Glomerular visceral epithelial cell (primary cell): ENCODE measurements at regions not wholly inside any gene's neighbourhood (a gene's known extent, or its start where the extent isn't known, plus 50 kb on each side); places are given as distances from the start of the nearest gene placed in this dataset.
A peak's percentile ranks its signal among the peaks of the same experiment; 100 is the strongest.

Experiments
- DNase-seq: peaks from one replicate; pipeline ENCODE4 v3.0.0-alpha.2; 2016; ENCODE audit errors: extremely low spot score

GRCh38 chr2:145598434-145598833, 1078.5 kb upstream of the ZEB2 start:
- no peak for DNase-seq

DNA sequence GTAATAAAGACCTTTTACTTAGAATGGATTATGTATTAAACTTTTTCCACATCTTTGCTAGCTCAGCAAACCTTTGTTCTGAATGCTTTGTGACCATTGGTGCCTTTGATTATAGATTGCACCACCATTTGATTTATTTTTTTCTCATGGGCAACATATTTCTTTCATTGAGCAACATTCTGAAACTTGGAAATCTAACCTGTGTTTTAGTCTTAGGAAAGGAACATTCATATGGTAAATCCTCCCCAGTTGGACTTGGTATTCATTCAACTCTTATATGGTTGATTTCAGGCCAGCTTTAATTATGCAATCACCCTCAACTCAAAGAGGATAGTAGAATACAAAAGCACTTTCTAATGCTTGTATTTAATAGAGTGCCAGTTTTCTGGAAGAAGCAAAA, 1077.9 kb upstream of the ZEB2 start:
- DNase-seq = no peak

DNA sequence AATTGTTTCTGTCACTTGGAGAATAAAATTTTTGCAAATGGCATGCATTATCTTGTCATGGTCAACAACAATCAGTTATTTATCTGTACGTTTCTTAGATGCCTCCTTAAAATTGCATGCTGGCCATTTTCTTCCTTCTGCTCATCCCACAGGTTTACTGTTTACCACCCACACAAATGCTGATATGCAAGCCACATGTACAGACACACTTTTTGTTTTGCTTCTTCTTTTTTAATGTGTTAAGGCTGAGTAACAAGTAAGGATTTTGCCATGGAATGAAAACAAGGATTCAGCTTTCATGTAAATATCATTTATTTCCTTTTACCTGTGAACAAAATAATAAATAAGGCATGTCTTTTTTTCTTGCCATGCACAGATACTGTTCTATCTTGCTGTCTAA, 1077.1 kb upstream of the ZEB2 start:
- no peak for DNase-seq

- no peak for DNase-seq
Observed at GRCh38 chr2:145596416-145596815, 1076.5 kb upstream of the ZEB2 start.

GRCh38 chr2:145595296-145595695, 1075.4 kb upstream of the ZEB2 start:
- peak; percentile 9 for DNase-seq

DNA sequence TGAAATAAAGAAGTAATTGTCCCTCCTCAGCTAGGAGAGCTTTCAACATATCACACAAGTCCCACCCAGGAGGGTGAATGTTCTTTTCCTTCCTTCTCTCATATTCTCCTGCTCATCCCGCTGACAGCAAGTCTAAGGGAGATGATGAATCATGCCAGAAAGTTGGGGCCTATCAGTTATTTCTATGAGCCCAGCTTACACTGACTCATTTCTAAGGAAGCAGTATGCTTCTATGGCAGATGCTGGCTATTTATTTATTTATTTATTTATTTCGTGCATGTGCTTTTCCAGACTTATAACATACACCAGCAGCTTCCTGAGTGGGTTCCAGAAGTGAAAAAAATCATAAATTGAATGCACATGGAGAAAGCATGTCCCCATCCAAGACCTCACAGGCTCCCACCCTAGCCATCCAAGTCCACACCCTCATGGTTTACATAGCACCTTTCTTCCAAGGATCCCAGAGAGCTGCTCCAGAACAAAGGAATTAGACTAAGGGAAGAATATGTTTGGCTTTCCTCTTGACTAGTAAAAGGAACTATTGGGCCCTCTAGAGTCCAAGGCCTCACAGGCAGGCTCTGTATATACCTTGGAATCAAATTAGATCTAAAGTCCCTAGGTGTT, 1074.2 kb upstream of the ZEB2 start:
- DNase-seq = peak; percentile 78

DNA sequence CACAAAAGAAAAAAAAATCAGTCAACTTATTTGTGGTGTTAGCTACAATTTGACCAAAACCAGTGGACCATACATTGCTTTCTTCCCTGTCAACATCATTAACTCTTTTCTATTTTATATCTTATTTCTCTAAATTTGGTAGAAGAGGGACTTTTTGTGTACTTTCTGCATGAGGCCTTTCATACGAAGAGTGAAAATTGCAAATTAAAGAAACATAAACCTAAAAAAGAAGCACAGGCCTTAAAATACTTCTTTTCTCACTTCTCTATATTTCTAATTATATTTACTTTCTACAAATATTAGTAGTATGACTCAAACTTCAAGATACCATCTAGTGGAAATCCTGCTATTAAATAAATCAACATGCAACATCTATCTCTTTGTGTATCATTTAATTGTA, 1073.4 kb upstream of the ZEB2 start:
- no peak for DNase-seq

- DNase-seq = no peak
Observed at GRCh38 chr2:145592361-145592760, 1072.4 kb upstream of the ZEB2 start.

DNA sequence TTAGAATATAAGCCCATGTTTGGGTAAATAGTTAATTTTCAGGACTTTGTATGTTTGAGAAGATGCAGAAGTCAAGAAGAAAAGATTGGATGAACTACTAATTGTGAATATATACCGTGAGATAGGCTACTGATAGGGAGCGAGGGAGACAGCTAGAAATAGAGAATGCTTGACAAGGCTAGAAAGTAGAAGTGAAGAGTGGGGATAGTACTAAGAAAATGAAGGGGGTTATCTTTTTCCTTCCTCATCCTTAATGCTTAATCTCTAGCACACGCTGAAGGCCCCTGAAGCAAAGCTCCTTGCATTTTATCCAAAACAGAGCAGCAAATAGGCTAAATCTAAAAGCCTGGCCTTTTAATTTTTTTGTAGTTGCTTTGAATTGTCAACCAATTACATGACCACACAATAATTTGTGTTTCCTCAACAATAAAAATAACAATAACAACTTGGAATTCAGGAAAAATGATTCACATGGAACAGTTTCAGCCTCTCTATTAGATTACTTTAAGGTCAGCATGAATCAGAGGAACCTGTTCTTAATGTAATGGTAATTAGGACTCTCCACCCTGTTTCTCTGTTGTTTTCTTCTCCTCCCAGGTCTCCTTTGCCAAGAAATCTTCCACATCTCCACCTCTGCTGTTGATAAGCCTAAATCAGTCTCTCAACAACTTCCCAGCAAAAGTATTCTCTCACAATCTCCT, 1071.3 kb upstream of the ZEB2 start:
- no peak for DNase-seq

- DNase-seq = no peak
Observed at GRCh38 chr2:145587922-145588321, 1068.0 kb upstream of the ZEB2 start.

DNA sequence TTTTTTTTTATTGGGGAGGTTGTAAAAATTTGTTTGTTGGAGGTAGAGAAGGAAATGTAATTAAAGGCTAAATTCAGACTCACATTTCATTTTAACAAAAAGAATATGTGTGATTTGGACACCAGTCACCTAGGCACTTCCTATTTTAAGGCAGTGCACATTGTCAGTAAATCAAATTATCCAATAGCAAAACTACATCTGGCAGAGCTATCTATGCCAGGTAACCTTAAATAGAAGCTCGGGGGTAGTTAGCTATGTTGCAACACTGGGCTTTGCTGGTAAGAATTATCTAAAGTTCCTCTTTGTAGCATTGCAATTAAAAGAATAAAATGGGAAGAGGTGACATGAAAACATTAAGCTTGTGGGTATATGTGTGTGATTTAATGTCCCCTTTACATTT, 1064.4 kb upstream of the ZEB2 start:
- no peak for DNase-seq

- no peak for DNase-seq
Observed at GRCh38 chr2:145573608-145574007, 1053.7 kb upstream of the ZEB2 start.

- no peak for DNase-seq
Observed at GRCh38 chr2:145572238-145572637, 1052.3 kb upstream of the ZEB2 start.

GRCh38 chr2:145569108-145569507, 1049.2 kb upstream of the ZEB2 start:
- DNase-seq = no peak

DNA sequence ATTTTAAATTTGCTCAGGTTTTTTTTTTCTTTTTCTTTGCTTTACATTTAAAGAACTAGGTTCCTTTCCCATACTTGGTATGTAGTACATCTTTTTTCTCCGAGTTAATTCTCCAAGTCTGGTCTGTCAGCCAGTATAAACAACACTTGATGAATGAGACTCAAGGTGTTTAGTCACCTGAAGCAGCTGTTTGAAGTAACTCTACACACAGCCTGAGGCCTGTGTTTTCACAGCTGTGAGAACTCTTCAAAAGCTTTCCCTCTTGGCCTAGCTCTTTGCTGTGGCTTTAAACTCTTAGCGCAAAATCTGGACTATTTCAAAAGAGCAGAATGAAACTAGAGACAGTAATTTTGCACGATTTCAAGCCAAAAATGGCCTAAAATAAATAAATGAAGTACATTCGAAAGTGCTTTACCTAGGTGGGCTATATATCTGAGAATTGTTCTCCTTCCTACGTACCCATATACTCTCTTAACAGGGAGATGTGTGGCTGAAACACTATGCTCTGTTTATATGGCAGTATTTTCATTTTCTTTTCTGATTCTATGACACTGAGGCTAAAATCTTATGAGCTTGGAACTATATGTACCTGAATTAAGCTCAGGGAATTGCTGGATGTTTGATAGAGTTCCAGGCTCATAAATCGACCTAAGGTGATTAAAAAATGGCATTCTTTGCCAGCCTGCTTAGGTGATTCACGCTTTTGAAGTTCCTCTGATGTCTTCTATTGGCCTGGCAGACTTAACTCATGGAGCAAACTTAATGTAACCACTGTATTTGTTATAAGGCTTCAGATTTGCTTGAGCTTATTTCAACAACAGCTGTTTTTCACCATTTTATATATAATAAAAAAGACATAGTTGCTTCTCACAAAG, 1044.1 kb upstream of the ZEB2 start:
- no peak for DNase-seq

GRCh38 chr2:145561152-145561551, 1041.2 kb upstream of the ZEB2 start:
- DNase-seq = no peak

DNA sequence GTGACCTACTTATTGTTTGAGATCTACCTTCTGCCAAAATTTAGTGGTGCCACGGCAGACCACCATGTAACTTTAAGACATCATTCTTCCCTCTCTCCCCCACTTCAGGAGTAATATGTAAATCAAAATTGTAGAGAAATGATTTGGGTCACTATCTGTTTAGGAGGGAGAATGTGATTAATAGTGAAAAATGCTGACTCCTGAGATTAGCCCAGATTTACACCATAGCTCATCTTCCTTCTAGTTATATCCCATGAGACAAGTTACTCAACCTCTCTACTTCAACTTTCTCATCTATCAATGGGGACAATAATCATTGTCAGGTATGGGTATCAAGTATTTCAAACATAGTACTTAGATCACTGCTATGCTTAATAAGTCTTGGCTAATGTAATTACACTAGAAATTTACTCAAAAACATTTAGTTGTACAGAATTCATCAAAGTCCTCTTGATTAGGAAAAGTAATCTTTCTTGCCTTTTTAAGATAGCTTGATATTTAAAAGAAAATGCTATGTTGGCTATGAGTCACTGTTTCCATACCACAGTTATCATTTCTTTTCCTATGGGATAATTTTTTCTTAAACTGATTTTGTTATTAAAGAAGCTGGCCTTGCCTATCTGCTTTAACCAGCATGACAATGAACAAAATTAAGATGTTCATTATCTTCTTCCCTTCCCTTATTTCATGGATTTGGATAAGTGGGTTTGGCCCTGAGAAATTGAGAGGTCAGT, 1038.9 kb upstream of the ZEB2 start:
- no peak for DNase-seq

DNA sequence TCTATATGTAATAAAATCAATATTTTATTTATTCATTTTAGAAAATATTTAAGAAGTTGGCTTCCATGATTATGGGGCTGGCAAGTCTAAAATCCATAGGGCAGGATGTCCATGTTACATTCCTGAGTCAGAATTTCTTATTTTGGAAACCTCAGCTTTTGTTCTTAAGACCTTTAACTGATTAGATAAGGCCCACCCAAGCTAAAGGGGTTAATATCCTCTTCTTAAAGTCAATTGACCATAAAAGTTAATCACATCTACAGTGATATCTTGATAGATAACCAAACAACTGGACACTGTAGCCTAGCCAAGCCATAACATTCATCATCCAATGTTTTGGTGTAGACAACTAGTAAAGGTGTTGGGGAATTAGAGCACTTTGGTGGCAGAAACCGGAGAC, 1035.4 kb upstream of the ZEB2 start:
- no peak for DNase-seq

DNA sequence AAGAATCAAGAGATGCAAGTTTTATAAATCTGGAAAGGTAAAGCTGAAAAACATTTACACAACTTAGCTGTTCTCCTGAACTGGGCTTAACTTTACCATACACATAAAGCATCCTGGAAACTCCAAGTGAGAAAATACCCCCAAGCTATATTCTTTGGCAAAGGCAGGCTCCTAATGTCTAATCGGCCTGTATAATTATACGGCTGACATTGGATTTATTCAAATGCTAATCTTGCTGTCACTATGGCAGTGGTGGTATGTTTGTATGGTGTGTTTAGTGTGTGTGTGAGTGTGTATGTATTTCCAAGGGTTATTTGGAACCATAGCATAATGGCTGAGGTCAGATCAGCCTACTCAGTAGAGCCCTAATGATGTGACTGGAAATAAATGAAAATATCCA, 1031.8 kb upstream of the ZEB2 start:
- DNase-seq = no peak

GRCh38 chr2:145548479-145548878, 1028.6 kb upstream of the ZEB2 start:
- no peak for DNase-seq

- DNase-seq = no peak
Observed at GRCh38 chr2:145547620-145548019, 1027.7 kb upstream of the ZEB2 start.

GRCh38 chr2:145546091-145546490, 1026.2 kb upstream of the ZEB2 start:
- no peak for DNase-seq
